Activated CD8-positive, alpha-beta T cell treated with anti-CD3 and anti-CD28 coated beads, Interleukin-2, amount 10 ng/mL, durations not matched to agents 7 days and 5 days (primary cell): ENCODE measurements at regions not wholly inside any gene's neighbourhood (a gene's known extent, or its start where the extent isn't known, plus 50 kb on each side); places are given as distances from the start of the nearest gene placed in this dataset.
A peak's percentile ranks its signal among the peaks of the same experiment; 100 is the strongest.

ENCODE experiments used
- ATAC-seq: fragments of 150-1000 bp; cut with Tn5 transposase; one replicate; pipeline ENCODE4 v1.10.0; 2021; ENCODE audit warnings: moderate library complexity
- CTCF ChIA-PET: fragments of 350-600 bp; sonication (Branson Sonifier 250); formaldehyde crosslinking; loops from one replicate; lab custom pipeline; 2021; ENCODE audit warnings: antibody characterized with exemption; lab: Charles Lee
- POLR2A ChIA-PET: fragments of 350-600 bp; sonication (Branson Sonifier 250); formaldehyde crosslinking; loops from one replicate; lab custom pipeline; 2021; ENCODE audit warnings: antibody characterized with exemption; lab: Charles Lee
- DNase-seq: peaks from one replicate; pipeline ENCODE4 v3.0.0-alpha.2; 2020
- H3K27ac Mint-ChIP-seq: one replicate; pipeline ENCODE4 v1.8.0; 2021; ENCODE audit warnings: mild to moderate bottlenecking, mixed read lengths
- H3K27me3 Mint-ChIP-seq: one replicate; pipeline ENCODE4 v1.8.0; 2021; ENCODE audit warnings: low read depth, mixed read lengths
- H3K36me3 Mint-ChIP-seq: one replicate; pipeline ENCODE4 v1.8.0; 2021; ENCODE audit warnings: low read depth, mixed read lengths
- H3K4me1 Mint-ChIP-seq: one replicate; pipeline ENCODE4 v1.8.0; 2021; ENCODE audit warnings: low read depth, mixed read lengths
- H3K4me3 Mint-ChIP-seq: one replicate; pipeline ENCODE4 v1.8.0; 2021; ENCODE audit warnings: mild to moderate bottlenecking, mixed read lengths
- H3K9me3 Mint-ChIP-seq: one replicate; pipeline ENCODE4 v1.8.0; 2022; ENCODE audit warnings: mixed read lengths; ENCODE audit not compliant: insufficient read depth

DNA sequence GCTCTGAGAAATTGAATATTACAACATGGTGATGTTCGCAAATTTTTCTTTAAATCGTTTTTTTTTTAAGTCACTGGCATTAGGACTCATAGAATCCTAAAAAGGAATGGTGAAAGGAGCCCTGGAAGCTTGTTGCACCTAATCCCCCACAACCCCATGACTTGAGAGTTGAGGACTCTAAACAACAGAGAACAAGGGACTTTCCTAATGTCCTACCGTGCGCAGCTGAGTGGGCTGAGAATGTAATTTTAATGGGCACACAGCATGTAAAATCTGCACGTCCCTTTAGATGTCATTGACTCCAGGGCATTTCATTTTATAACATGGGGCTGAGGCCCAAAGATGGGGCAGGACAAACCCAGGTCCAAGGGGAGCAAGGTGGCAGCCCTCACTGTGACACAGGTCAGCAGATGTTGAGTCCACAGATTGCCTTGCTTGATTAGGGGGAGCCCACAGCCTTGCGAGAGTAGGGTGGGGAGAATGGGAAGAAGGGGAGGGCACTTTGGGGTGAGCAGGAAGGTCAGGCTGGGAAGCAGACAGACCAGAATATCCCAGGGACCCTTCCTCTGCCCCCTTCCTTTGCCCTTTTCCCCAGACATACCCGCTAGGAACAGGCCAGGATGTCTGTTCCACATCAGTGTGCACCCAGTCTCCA is 208.4 kb upstream of the ZMIZ1 start:
- Mint-ChIP-seq H3K27ac (no peak overlapping the region), H3K36me3 (no peaks in the 10 kb centered on the region), H3K4me1 (no peaks in the 10 kb centered on the region), H3K4me3 (no peak overlapping the region), H3K9me3 (no peaks in the 10 kb centered on the region), H3K27me3 (no peaks in the 10 kb centered on the region)
- no peak for ATAC-seq
- POLR2A ChIA-PET: no interaction called here
- CTCF ChIA-PET: no interaction called here
- DNase-seq: peak; percentile 12

- CTCF ChIA-PET: no interaction called here
- H3K4me3 Mint-ChIP-seq: no peak overlapping the region
- H3K27ac Mint-ChIP-seq: no peak overlapping the region
- H3K36me3 Mint-ChIP-seq: no peaks in the 10 kb centered on the region
- no peak for ATAC-seq
- peak; percentile 9 for DNase-seq
- H3K4me1 Mint-ChIP-seq: no peaks in the 10 kb centered on the region
- no peaks in the 10 kb centered on the region for H3K9me3 Mint-ChIP-seq
- POLR2A ChIA-PET: no interaction called here
- no peaks in the 10 kb centered on the region for H3K27me3 Mint-ChIP-seq
Observed at GRCh38 chr10:78861529-78862327, 207.0 kb upstream of the ZMIZ1 start.

- POLR2A ChIA-PET: no interaction called here
- no peaks in the 10 kb centered on the region for H3K9me3 Mint-ChIP-seq
Observed at GRCh38 chr10:78862328-78862640, 206.5 kb upstream of the ZMIZ1 start.

GRCh38 chr10:78863140-78863905 is 205.4 kb upstream of the ZMIZ1 start:
- ChIA-PET POLR2A (no interaction called here), CTCF (no interaction called here)
- Mint-ChIP-seq H3K36me3 (no peaks in the 10 kb centered on the region), H3K4me1 (no peaks in the 10 kb centered on the region), H3K4me3 (no peak overlapping the region), H3K27me3 (no peaks in the 10 kb centered on the region), H3K9me3 (no peaks in the 10 kb centered on the region), H3K27ac (no peak overlapping the region)
- DNase-seq (no peak), ATAC-seq (no peak)

More at GRCh38 chr10:78862328-78862640, 206.5 kb upstream of the ZMIZ1 start:
- Mint-ChIP-seq H3K4me1 (no peaks in the 10 kb centered on the region), H3K4me3 (no peak overlapping the region), H3K27me3 (no peaks in the 10 kb centered on the region), H3K27ac (no peak overlapping the region), H3K36me3 (no peaks in the 10 kb centered on the region)
- CTCF ChIA-PET: no interaction called here
- DNase-seq (no peak), ATAC-seq (no peak)

DNA sequence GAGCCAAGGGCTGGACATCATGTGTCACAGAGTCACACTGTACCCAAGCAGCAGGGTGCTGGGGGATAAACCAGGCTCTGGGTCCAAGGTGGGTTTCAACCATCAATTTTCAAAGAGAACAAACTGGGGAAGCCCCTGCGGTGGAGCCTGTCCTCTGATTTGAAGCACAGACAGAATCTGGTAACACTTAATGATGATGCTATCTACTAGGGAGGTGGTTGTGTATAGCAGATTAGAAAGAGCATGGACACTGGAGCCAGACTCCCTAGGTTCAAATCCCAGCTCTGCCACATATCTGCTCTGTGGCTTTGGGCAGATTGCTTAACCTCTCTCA is 204.9 kb upstream of the ZMIZ1 start:
- no peaks in the 10 kb centered on the region for H3K36me3 Mint-ChIP-seq
- no peak overlapping the region for H3K27ac Mint-ChIP-seq
- DNase-seq (no peak), ATAC-seq (no peak)
- POLR2A ChIA-PET: no interaction called here
- no peak overlapping the region for H3K4me3 Mint-ChIP-seq
- H3K9me3 Mint-ChIP-seq: no peaks in the 10 kb centered on the region
- H3K27me3 Mint-ChIP-seq: no peaks in the 10 kb centered on the region
- no peaks in the 10 kb centered on the region for H3K4me1 Mint-ChIP-seq
- CTCF ChIA-PET: no interaction called here

DNA sequence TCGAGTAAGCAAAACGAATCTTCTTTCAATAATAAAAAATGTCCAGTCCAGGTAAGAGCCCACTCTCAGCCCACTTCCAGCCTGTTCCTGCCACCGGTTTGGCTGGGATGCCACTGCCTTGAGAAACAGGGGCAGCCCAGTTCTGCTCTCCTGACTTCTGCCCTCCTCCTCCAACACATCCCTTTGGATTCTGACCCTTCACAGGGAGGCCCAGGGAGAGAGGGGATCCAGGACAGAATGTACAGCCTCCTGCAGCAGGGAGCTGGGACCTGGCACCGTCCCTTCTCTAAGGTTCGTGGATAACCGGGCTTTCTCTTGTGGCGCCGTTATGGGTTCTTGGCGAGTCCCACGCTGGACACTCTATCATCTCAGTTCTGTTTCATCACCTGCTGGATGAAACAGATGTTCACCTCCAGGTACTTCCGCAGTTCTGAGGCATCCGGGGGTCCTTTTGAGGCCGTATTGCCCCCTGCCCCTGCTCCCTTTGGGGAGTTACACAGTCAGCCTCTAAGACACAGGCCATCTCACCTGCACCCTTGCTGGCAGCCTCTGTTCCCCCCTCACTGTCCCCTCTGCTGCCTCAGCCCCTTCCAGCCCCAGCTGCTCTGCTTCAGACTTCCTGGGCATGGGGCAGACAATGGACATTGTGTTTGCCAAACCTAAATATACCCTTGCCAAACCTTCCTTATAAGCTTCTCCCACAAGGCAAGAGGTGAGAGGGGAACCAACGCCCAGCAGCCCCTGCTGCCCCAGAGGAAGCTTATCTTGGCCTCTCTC is 203.8 kb upstream of the ZMIZ1 start:
- ChIA-PET POLR2A (no interaction called here), CTCF (no interaction called here)
- H3K9me3 Mint-ChIP-seq: no peaks in the 10 kb centered on the region
- H3K27ac Mint-ChIP-seq: no peak overlapping the region
- peak; percentile 11 for DNase-seq
- H3K4me3 Mint-ChIP-seq: no peak overlapping the region
- H3K27me3 Mint-ChIP-seq: peaks cover 3% of the 10 kb centered on the region
- no peaks in the 10 kb centered on the region for H3K4me1 Mint-ChIP-seq
- H3K36me3 Mint-ChIP-seq: no peaks in the 10 kb centered on the region
- ATAC-seq: no peak

- Mint-ChIP-seq H3K4me3 (no peak overlapping the region), H3K4me1 (no peaks in the 10 kb centered on the region), H3K36me3 (no peaks in the 10 kb centered on the region), H3K27ac (no peak overlapping the region), H3K27me3 (peaks cover 6% of the 10 kb centered on the region), H3K9me3 (no peaks in the 10 kb centered on the region)
- ATAC-seq: no peak
- ChIA-PET CTCF (no interaction called here), POLR2A (no interaction called here)
- no peak for DNase-seq
Observed at GRCh38 chr10:78865538-78865875, 203.3 kb upstream of the ZMIZ1 start.

DNA sequence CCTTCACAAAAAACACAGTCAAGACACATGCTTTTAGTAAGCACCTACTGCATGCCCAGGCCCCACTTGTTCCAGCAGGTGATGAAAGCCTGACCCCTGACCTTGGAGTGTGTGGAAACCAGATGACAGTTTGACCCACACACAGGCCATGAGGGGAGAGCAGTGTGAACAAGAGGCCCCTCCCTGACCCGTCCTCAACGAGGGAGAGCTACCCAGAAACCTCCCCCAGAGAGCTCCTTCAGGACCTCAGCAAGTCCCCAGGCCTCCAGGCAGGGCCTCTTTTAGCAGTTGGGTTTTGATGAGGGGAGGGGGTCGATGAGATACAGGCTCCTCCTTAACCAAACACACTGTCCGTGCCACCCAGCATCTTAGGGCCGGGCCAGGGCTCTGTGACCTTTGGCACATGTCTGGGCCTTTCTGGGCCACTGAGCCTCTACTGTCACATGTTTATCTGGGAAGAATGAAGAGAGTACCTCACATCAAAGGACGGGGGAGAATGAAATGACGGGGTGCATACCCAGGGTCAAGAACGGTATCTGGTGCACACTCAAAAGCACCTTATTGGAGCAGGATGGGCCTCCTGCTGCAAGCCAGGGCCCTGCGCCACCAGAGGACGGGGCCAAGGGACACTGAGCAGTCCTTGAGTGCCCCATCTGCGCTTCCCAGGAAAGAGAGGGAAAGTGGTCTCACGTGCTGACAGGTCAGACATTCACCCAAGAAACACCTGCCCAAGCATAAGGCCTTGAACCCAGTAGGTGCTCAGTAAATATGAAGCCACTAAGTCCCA is 202.6 kb upstream of the ZMIZ1 start:
- Mint-ChIP-seq H3K36me3 (no peaks in the 10 kb centered on the region), H3K27me3 (peaks cover 8% of the 10 kb centered on the region), H3K4me3 (no peak overlapping the region), H3K4me1 (no peaks in the 10 kb centered on the region), H3K27ac (no peak overlapping the region), H3K9me3 (no peaks in the 10 kb centered on the region)
- DNase-seq: no peak
- POLR2A ChIA-PET: no interaction called here
- CTCF ChIA-PET: no interaction called here
- ATAC-seq: no peak

DNA sequence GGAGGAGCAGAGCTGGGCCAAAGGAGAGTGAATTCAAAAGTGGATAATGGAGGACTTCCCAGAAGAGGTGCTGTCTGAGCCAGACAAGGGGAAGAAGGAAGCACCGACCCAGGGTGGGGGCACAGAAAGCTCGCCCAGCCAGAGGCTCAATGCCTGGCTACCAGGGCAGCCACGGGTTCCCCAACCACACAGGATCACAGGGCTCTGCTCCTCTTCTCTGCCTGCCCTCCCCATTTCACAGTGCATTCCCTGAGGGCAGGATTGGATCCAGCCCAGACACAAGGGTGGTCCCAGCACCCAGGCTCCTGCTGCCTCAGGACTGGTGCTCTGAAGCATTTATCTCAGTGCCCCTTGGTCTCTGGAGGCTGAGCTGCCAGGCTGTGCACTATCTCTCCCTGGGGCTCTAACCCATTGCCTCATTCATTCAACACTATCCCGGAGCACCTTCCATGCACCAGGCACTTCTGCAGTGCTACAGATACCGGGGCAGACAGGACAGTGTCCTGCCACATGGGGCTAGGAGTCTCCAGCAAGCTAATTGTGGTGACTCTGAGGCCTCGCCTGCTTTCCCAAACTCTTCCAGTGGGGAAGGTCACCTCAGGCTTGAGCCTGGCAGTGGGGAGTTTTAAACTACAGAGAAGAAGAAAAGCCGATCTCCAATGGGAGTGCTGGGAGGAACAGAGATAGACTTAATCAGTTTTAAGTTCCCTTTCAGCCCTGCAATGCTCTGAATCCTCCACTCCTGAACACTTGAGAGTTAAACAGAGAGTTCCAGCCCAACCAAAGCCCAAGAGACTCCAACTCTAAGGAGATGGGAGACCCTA is 201.8 kb upstream of the ZMIZ1 start:
- H3K4me1 Mint-ChIP-seq: no peaks in the 10 kb centered on the region
- H3K27me3 Mint-ChIP-seq: peaks cover 8% of the 10 kb centered on the region
- no peaks in the 10 kb centered on the region for H3K36me3 Mint-ChIP-seq
- ChIA-PET CTCF (no interaction called here), POLR2A (no interaction called here)
- DNase-seq (no peak), ATAC-seq (no peak)
- H3K4me3 Mint-ChIP-seq: no peak overlapping the region
- no peaks in the 10 kb centered on the region for H3K9me3 Mint-ChIP-seq
- H3K27ac Mint-ChIP-seq: no peak overlapping the region

GRCh38 chr10:78867555-78867939 is 201.2 kb upstream of the ZMIZ1 start:
- no peaks in the 10 kb centered on the region for H3K9me3 Mint-ChIP-seq
- peaks cover 8% of the 10 kb centered on the region for H3K27me3 Mint-ChIP-seq
- no peaks in the 10 kb centered on the region for H3K36me3 Mint-ChIP-seq
- ChIA-PET POLR2A (no interaction called here), CTCF (no interaction called here)
- no peaks in the 10 kb centered on the region for H3K4me1 Mint-ChIP-seq
- ATAC-seq: no peak
- no peak overlapping the region for H3K4me3 Mint-ChIP-seq
- no peak overlapping the region for H3K27ac Mint-ChIP-seq
- no peak for DNase-seq

- DNase-seq (no peak), ATAC-seq (no peak)
- H3K27me3 Mint-ChIP-seq: peaks cover 8% of the 10 kb centered on the region
- no peak overlapping the region for H3K4me3 Mint-ChIP-seq
- H3K36me3 Mint-ChIP-seq: no peaks in the 10 kb centered on the region
- no peaks in the 10 kb centered on the region for H3K9me3 Mint-ChIP-seq
- ChIA-PET CTCF (no interaction called here), POLR2A (no interaction called here)
- no peak overlapping the region for H3K27ac Mint-ChIP-seq
- no peaks in the 10 kb centered on the region for H3K4me1 Mint-ChIP-seq
Observed at GRCh38 chr10:78868048-78868447, 200.7 kb upstream of the ZMIZ1 start.
